Ovary (tissue), 7 donors: ENCODE measurements at regions not wholly inside any gene's neighbourhood (a gene's known extent, or its start where the extent isn't known, plus 50 kb on each side); places are given as distances from the start of the nearest gene placed in this dataset.

ENCODE experiments used
- DNase-seq, 5 donors: peaks; one replicate each; pipeline ENCODE4 v3.0.0-alpha.2; 2019 to 2020
- H3K27ac ChIP-seq, 2 donors: fragments of 200-600 bp; one replicate each; pipeline versions ENCODE4 v1.5.1 to v1.8.0; 2019 to 2022
- H3K27me3 ChIP-seq: fragments of 200-600 bp; one replicate; pipeline ENCODE4 v1.8.0; 2022
- H3K36me3 ChIP-seq: fragments of 200-600 bp; sonication (generic); one replicate; pipeline ENCODE4 v1.5.1; 2019
- H3K4me1 ChIP-seq: one replicate; pipeline ENCODE4 v1.8.1; 2013; ENCODE audit warnings: mild to moderate bottlenecking, moderate library complexity; ENCODE audit not compliant: insufficient read depth
- H3K4me3 ChIP-seq: fragments of 200-600 bp; sonication (generic); one replicate; pipeline ENCODE4 v1.5.1; 2017
- H3K9me3 ChIP-seq, 2 donors: fragments of 200-600 bp in 1 of 2; sonication (generic) in 1 of 2; one replicate each; pipeline versions ENCODE4 v1.5.1 to v1.8.1; 2013 to 2019; ENCODE audit warnings: mild to moderate bottlenecking in 1 of 2, moderate library complexity in 1 of 2
- CTCF ChIP-seq, 3 donors: fragments of 450-650 bp in 2 of 3; fragments of 200-600 bp in 1 of 3; IDR thresholded peaks; one replicate each; pipeline versions ENCODE4 v1.5.1 to v1.8.0; 2016 to 2022; ENCODE audit warnings: antibody characterized with exemption in 3 of 3, mild to moderate bottlenecking in 1 of 3
- EP300 ChIP-seq: sonication (generic); formaldehyde crosslinking; IDR thresholded peaks from one replicate; pipeline ENCODE4 v1.6.1; 2017; ENCODE audit warnings: antibody characterized with exemption
- POLR2A ChIP-seq: fragments of 450-650 bp; IDR thresholded peaks from one replicate; pipeline ENCODE4 v1.6.1; 2017; ENCODE audit warnings: antibody characterized with exemption, mild to moderate bottlenecking, moderate library complexity
- WGBS, 3 donors: extraction: QIAGEN DNeasy Blood & Tissue Kit in 1 of 3; methylation state at CpG; one replicate each; pipeline versions ENCODE4 v1.1.5 to v1.1.7; 2013 to 2017; 5-methylcytosine and 5-hydroxymethylcytosine counted together
- intact Hi-C, 4 donors: fragments of 100-400 bp; cut with DNase I; formaldehyde crosslinking; loops; one replicate each; pipeline versions ENCODE4 v1.11.0 to v1.15.1; 2022 to 2023
- donor health status: DM: no; HTN: no; CAD: no; lungs with moderate emphysema.
- donor health status: DM: no; HTN: no; CAD: no.
- donor health status: Bipolar disorder and iron deficiency.
- donor health status: DM: no; HTN: no; CAD: no.
- donor health status: DM: yes; HTN: yes; CAD: no.

GRCh38 chr6:81614292-81614691 lies 138.2 kb downstream of the TENT5A start:
- no peaks in the 10 kb centered on the region for H3K36me3 ChIP-seq
- no peak overlapping the region for H3K4me3 ChIP-seq
- no peak overlapping the region for H3K27ac ChIP-seq
- intact Hi-C loops: no loop called here
- WGBS, 3 donors: 2 to 12% (median 4%) methylated on average over 1 of the region's 1 CpG
- H3K4me1 ChIP-seq: no peaks in the 10 kb centered on the region
- H3K27me3 ChIP-seq: no peaks in the 10 kb centered on the region
- no peak for DNase-seq
- no peaks in the 10 kb centered on the region for H3K9me3 ChIP-seq
- TF ChIP-seq CTCF (IDR thresholded peaks at IDR 0.05): no peak

- intact Hi-C loops: no loop called here
- TF ChIP-seq POLR2A (no peak), CTCF (IDR thresholded peaks at IDR 0.05) (no peak), EP300 (no peak)
- WGBS, 3 donors: 64 to 77% (median 75%) methylated on average over 1 of the region's 1 CpG
- H3K4me3 ChIP-seq: no peak overlapping the region
- no peaks in the 10 kb centered on the region for H3K4me1 ChIP-seq
- no peaks in the 10 kb centered on the region for H3K36me3 ChIP-seq
- no peak for DNase-seq
- H3K27me3 ChIP-seq: no peaks in the 10 kb centered on the region
- no peaks in the 10 kb centered on the region for H3K9me3 ChIP-seq
- no peak overlapping the region for H3K27ac ChIP-seq
Measured at GRCh38 chr6:81613606-81614005, 138.9 kb downstream of the TENT5A start.

- H3K4me1 ChIP-seq: no peaks in the 10 kb centered on the region
- H3K27me3 ChIP-seq: no peaks in the 10 kb centered on the region
- H3K9me3 ChIP-seq: no peaks in the 10 kb centered on the region
- H3K4me3 ChIP-seq: no peak overlapping the region
- intact Hi-C loops: no loop called here
- H3K36me3 ChIP-seq: no peaks in the 10 kb centered on the region
- H3K27ac ChIP-seq: no peak overlapping the region
- TF ChIP-seq POLR2A: no peak
- no peak for TF ChIP-seq EP300
- WGBS, 3 donors: 97 to 98% (median 97%) methylated on average over 4 of the region's 4 CpGs
- no peak for DNase-seq
Measured at GRCh38 chr6:81612136-81612535, 140.3 kb downstream of the TENT5A start.

GRCh38 chr6:81609736-81610135 lies 142.7 kb downstream of the TENT5A start:
- Histone ChIP-seq H3K9me3 (no peaks in the 10 kb centered on the region), H3K4me1 (no peaks in the 10 kb centered on the region), H3K27ac (no peak overlapping the region), H3K4me3 (no peak overlapping the region), H3K36me3 (no peaks in the 10 kb centered on the region), H3K27me3 (no peaks in the 10 kb centered on the region)
- TF ChIP-seq POLR2A: no peak
- no peak for TF ChIP-seq EP300
- TF ChIP-seq CTCF (IDR thresholded peaks at IDR 0.05): no peak
- intact Hi-C loops: no loop called here
- no peak for DNase-seq

- Histone ChIP-seq H3K4me3 (no peak overlapping the region), H3K27ac (no peak overlapping the region), H3K4me1 (no peaks in the 10 kb centered on the region), H3K27me3 (no peaks in the 10 kb centered on the region), H3K36me3 (no peaks in the 10 kb centered on the region), H3K9me3 (no peaks in the 10 kb centered on the region)
- intact Hi-C loops: no loop called here
- TF ChIP-seq POLR2A (no peak), EP300 (no peak), CTCF (IDR thresholded peaks at IDR 0.05) (no peak)
- 89 to 94% (median 93%) methylated on average over 2 of the region's 2 CpGs for WGBS, 3 donors
- DNase-seq: no peak
Measured at GRCh38 chr6:81608776-81609175, 143.7 kb downstream of the TENT5A start.
